Upper lobe of left lung (tissue), 4 donors: ENCODE measurements at regions not wholly inside any gene's neighbourhood (a gene's known extent, or its start where the extent isn't known, plus 50 kb on each side); places are given as distances from the start of the nearest gene placed in this dataset.

ENCODE experiments used
- CTCF ChIP-seq, 6 experiments: fragments of 450-650 bp in 4 of 6; fragments of 200-600 bp in 2 of 6; sonication (generic) in 2 of 6; IDR thresholded peaks; one replicate each; pipeline ENCODE4 v1.5.1; 2016 to 2019; ENCODE audit warnings: antibody characterized with exemption in 6 of 6
- POLR2A ChIP-seq, 4 donors: fragments of 450-650 bp; IDR thresholded peaks; one replicate each; pipeline ENCODE4 v1.5.1; 2016 to 2017; ENCODE audit warnings: antibody characterized with exemption in 4 of 4, mild to moderate bottlenecking in 2 of 4

- TF ChIP-seq CTCF (IDR thresholded peaks at IDR 0.05) = no peak
- TF ChIP-seq POLR2A (IDR thresholded peaks at IDR 0.05) = no peak
These were observed 165.4 kb downstream of the PAWR start for GRCh38 chr12:79525357-79525756.
